ENCODE measurements at regions not wholly inside any gene's neighbourhood (a gene's known extent, or its start where the extent isn't known, plus 50 kb on each side); places are given as distances from the start of the nearest gene placed in this dataset.

GRCh38 chr5:112612663-112613062 lies 125.0 kb upstream of the APC start:
- TF ChIP-seq EZH2 (IDR thresholded peaks at IDR 0.05; ENCODE audit: insufficient read depth, low read length) (no peak), CTCF (IDR thresholded peaks at IDR 0.05; ENCODE audit: insufficient read depth, low read depth, low read length) (no peak)

All from astrocyte (in vitro differentiated cells and primary cell).